H4 (cell line): ENCODE measurements at regions not wholly inside any gene's neighbourhood (a gene's known extent, or its start where the extent isn't known, plus 50 kb on each side); places are given as distances from the start of the nearest gene placed in this dataset.
"Not testable (repeated sequence)": the region's sequence is repeated elsewhere in the genome, so short reads cannot be mapped to it uniquely, and the experiment has no call there.

ENCODE experiments used
- DNase-seq: peaks from one replicate; pipeline ENCODE4 v3.0.0-alpha.2; 2015; ENCODE audit warnings: low spot score

DNA sequence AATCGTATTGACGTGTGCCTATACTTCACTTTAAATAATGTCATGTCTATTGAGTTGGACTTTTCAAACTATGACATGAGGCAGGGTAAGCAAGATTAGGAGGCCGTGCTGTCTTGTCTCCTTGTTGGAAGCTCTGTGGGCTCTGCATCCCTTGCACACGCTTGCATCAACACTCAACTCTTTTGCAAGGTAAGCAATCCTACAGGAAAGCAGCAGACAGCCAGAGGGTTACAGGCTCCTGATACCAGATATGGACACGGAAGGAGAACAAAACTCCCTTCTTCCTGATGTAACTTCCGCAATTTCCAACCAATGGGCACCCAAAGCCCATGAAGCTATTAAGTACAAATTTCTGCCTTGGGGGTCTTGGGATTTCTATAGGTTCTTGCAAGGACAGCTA, 1520.7 kb upstream of the B3GALT2 start:
- DNase-seq = no peak

DNA sequence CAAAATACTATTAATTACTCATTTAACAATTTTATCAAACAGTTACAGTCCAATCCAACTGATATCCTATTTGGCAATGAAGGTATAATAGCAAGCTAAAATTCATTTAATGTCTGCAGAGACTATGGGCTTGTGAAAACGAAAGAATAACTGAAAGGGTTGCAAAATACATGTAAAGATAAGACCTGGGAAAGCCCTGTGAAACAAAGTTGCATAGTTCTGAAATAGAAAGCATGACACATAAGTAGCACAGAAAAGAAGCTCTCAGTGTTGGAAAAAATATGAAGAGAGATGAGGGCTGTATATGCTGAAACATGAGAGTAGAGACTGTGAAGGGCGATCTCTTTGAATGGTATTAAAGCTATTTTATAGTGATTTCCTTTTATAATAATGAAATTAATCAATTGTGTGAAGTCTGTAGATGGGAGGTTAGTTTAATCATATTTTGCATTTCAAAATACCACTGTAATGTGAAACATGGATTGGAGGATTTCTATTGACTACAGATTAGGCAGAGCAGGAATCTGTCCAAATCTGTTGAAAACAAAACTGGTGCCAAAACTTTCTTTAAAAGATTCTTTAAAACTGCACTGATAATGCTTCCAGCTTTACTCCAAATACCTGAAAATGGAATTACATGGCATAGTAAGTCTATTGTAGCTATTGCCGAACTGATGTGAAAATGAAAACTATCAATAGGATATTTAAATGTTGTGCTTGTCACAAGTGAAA, 1518.9 kb upstream of the B3GALT2 start:
- DNase-seq = no peak

DNA sequence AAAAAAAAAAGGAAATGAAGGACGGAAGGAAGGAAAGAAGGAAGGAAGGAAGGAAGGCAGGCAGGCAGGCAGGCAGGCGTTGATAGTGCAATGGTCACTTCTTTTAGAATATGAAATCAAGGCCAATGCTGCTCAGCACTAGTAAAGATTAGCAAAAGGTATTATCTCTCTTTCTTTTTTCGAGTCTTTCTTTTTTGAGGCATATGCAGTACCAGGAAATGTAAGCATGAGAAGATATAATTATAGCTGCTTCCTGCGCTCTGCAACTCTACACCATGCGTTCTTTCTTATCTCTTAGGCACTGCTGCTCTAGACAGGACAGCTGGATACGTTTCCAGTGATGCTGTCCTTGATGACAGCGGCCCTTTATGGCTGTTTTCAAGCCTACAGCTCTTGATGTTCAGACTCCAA, 1512.5 kb upstream of the B3GALT2 start:
- DNase-seq = no peak

DNA sequence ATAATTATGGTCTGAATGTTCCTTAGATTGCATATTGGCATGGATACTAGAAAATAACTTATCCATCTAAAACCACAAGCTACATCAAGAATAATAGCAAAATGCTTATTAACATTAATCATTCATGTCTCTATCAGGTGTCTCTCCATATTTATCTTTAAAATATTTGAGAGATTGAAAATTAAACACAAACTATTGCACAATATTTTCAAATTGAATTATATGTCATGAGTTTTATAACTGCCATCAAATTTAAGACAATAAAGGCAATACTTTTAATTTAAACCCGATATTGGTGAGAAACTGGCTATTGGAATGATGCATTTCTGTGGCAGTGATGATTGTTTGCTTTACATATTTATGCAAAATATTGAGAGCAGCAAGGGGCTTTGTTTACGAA, 1506.8 kb upstream of the B3GALT2 start:
- DNase-seq = no peak

DNA sequence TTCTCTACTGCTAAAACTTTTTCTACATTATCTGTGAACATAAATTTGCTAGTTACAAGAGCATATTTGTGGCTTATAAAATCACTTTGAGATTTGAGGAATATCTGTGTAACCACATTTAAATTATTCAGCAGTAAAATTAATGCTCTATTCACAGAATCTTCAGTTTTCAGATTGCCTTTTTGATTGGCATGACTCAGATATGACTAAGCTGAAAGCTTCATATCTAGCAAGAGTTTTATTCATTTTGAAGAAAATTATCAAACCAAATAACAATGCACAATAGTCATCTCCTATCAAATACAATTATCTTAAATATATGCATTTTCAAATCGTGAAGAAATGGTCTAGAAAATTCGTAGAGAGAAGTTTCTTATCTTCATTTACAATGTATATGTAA, 1498.2 kb upstream of the B3GALT2 start:
- DNase-seq = no peak

DNA sequence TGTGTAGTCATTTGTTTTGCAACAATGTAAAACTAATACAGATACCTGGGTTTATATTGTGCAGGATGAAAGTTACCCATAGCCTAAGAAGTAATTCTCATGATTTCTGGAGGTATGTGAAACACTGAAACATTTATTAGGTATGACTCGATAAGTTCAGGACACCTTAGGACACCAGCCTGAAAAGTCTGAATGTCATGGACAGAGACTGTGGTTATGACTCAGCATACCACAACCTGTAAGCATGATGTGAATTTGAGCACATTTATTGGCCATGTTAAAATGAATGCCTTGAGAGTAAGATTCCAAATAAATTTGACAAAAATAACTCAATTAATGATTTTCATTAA, 1471.7 kb upstream of the B3GALT2 start:
- peak; percentile 78 for DNase-seq

DNA sequence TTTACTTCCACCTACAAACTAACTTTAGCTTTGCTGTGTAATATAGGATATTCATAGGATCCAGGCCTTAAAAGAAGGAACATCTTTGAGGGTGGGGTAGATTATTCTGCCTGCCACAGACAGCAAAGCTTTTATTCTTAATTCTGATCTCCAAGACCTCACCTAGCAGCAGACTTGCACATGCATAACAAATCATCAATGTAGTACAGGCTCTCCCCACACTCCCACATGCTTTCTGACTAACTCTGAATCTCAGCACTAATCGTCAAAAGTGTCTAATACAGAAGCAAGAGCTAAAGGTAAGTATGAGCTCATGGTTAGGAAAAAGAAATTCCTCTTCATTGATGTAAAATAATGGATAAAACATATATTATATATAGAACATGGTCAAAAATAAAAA, 1468.5 kb upstream of the B3GALT2 start:
- DNase-seq = no peak

DNA sequence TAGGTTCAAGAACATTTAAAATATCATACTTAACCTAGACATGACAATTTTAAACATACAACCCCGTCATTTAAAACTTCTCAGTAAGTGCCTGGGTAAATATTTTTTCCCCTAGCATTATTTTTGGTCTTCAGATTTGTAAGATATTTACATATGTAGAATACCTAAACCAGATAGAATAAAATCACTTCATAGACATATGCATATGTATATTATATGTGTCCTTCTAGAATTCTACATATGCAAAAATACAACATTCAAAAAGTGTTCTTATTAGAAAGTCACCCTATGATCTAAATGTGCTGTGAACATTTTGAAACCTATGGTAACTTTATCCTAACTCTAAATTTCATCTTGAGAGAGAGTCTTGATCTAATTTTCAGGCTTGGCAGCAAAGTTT, 1467.0 kb upstream of the B3GALT2 start:
- DNase-seq = no peak

DNA sequence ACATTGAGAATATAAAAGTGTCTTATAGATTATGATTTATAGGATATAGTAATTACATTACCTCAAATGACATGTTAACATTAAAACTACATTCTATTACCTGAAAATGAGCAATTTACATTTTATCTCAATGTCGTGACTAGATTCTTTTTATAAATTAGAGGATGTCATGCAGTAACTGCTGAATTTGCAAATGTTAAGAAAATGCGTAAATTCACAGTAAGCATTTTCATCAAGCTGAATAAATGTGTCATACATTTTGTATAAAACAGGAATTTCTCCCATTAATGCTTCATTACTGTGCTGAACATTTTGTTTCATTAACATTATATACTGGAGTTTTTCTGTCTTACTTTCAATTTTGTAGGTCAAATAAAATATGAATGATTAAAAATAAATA, 1460.7 kb upstream of the B3GALT2 start:
- DNase-seq = no peak

DNA sequence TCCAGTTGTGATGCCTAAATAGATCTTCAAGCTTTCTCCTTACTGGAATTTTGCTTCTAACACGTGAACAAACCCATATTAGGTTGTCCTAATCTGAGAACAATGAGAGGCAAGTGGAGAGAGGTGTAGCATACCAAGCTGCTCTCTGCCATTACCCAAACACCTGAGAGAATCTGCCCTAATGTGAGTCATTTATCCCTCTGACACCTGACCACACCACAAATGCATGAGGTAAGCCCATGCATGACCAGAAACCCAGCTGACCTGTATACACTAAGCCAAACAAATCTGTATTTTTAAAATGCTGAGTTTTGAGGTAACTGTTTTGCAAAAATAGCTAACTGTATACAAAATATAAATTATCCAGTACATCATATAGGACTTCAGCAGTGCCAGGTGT, 1458.1 kb upstream of the B3GALT2 start:
- DNase-seq = no peak

DNA sequence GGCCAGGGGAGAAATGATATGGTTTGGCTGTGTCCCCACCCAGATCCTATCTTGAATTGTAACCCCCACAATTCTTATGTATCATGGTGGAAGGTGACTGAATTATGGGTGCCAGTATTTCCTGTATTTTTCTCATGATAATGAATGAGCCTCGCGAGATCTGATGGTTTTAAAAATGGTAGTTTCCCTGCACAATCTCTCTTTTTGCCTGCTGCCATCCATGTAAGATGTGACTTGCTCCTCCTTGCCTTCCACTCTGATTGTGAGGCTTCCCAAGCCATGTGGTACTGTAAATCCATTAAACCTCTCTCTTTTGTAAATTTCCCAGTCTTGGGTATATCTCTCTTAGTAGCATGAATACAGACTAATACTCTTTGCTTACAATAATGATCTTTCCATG, 1453.9 kb upstream of the B3GALT2 start:
- no peak for DNase-seq

DNA sequence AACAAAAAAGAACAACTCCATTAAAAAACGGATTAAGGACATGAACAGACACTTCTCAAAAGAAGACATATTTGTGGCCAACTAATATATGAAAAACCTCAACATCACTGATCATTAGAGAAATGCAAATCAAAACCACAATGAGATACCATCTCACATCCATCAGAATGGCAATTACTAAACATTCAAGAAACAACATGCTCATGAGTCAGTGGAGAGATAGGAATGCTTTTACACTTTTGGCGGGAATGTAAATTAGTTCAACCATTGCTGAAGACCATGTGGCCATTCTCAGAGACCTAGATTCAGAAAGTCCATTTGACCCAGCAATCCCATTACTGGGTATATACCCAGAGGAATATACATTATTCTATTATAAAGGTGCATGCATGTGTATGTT, 1442.6 kb upstream of the B3GALT2 start:
- no peak for DNase-seq

DNA sequence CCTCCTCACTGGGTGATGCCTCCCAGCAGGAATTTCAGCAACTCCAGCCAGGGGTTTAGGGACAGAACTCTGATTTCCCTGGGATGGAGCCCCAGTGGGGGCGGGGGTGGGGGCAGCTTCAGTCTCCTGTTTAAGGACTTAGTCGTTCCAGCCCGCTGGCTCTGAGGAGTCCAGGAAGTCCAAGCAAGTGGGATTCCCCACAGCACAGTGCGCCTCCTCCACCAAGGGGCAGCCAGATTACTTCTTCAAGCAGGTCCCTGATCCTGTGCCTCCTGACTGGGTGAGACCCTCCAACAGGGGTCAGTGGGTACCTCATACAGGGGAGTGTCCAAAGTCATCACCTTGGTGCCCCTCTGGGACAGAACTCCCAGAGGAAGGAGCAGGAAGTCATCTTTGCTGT, 1438.4 kb upstream of the B3GALT2 start:
- DNase-seq = no peak

DNA sequence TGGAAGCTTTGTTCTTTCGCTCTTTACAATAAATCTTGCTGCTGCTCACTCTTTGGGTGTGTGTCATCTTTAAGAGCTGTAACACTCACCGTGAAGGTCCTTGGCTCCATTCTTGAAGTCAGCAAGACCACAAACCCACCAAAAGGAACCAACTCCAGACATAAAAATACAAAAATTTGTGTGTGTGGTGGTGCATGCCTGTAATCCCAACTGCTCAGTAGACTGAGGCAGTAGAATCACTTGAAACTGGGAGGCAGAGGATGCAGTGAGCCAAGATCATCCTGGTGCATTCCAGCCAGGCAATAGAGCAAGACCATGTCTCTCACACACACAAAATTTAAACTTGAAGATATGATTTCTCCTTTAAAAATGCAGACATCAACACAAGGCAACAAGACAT, 1431.7 kb upstream of the B3GALT2 start:
- DNase-seq = no peak

DNA sequence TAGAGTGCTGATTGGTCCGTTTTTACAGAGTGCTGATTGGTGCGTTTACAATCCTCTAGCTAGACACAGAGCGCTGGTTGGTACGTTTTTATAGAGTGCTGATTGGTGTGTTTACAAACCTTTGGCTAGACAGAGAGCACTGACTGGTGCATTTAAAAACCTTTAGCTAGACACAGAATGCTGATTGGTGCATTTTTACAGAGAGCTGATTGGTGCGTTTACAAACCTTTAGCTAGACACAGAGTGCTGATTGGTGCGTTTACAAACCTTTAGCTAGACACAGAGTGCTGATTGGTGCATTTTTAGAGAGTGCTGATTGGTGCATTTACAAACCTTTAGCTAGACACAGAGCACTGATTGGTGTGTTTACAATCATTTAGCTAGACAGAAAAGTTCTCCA, 1430.9 kb upstream of the B3GALT2 start:
- not testable (repeated sequence) for DNase-seq

DNA sequence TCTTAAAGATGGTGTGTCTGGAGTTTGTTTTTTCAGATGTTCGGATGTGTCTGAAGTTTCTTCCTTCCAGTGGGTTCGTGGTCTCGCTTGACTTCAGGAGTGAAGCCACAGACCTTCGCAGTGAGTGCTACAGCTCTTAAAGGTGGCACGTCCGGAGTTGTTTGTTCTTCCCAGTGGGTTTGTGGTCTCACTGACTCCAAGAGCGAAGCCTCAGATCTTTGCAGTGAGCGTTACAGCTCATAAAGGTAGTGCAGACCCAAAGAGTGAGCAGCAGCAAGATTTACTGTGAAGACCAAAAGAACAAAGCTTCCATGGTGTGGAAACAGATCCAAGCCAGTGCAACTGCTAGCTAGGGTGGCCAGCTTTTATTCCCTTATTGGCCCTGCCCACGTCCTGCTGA, 1430.4 kb upstream of the B3GALT2 start:
- no peak for DNase-seq

DNA sequence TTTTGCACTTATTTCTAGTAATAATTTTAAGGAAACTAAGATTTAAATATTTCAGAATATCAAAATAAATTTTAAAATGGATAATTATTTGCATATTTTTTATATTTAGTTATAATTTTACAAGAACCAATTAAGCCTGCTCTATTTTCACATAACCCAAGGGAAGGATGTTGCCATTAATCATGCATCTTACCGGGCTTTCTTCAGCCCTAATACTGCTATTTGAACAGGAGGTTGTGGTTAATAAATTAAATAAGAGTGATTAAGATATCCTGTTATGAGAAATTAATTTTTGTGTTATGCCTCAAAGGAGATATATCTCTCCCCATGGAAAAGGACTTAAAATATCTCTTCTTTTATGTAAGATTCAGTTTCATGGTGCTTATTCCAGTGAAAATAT, 1415.8 kb upstream of the B3GALT2 start:
- no peak for DNase-seq

DNA sequence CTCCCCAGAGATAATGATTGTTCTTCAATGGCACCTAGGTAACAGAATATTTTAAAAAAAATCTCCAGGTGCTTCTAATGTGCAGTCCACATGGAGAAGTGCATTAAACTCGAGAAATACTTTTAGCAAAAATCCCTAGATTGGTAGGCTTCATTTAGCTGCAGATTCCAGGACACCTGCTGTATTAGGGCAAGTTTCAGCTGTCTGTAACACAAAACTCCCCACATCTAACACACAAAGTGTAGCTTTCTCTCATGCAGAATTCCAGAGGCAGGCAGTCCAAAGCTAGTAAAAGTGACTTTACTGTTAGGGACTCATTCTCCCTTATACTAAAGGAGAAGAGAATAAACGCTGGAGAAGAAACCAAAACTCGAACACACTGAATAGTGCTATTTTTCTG, 1414.3 kb upstream of the B3GALT2 start:
- DNase-seq = no peak

DNA sequence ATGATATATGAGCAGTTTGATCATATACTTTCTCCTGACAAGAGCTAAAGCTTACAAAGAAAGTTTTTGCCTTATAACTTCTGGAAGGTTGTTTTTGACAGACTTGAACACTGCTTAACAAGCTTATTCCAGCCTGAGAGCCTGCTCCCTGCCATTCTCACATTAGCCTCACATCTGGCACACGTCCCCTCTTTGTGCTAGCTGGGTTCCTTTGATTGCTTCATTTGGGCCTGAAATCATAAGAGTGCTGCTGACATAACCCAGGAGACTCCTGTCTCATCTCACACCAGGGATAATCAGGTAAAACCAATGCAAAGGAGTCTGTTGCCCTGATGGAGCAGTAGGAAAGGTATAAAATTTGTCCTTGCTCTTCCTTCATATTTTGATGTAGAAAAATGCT, 1411.7 kb upstream of the B3GALT2 start:
- no peak for DNase-seq

DNA sequence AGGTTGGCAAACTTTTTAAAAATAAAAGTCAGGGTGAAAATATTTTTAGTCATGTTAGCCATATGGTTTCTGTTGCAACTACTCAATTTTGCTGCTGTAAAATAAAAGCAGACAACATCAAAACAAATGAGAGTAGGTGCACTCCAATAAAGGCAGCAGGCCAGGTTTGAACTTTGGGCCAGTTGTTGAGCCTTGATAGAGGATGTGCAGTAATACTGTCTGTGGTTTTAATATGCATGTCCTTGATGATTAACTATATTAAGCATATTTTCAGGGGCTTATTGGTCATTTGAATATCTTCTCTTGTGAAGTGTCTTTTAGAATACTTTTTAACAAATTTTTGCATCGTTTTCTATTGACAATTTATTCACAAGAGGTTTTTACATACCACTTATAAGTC, 1399.9 kb upstream of the B3GALT2 start:
- DNase-seq = no peak

DNA sequence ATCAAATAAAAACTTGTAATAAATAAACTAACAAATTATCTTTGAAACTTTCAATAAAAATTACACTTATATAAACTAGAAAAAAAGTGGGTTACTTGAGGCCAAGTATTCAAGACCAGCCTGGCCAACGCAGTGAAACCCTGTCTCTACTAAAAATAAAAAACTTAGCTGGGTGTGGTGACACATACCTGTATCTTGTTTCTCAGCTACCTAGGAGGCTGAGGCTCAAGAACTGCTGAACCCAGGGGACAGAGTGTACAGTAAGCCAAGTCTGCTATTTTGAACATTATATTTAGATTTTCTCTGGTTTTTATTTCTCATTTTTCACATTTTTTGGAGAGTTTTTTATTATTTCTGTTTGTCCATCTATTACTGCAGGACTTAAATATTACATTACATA, 1397.6 kb upstream of the B3GALT2 start:
- no peak for DNase-seq

DNA sequence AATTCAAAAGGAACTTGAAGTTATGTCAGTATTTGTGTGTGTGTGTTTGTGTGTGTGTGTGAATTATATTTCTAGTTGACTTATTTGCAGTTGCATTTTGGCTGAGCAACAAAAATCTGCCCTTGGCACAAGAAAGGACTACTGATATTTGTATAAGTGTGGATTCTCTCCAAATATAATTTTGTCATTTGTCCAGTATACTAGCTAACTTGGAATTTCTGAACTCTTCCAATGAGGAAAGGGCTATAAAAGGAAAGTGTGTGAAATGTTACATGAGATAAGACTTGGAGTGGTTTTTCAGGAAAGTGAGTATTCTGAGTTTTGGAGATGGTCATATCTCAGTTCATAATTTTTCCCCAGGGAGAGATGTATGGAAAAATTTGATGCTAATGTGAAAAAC, 1384.1 kb upstream of the B3GALT2 start:
- no peak for DNase-seq

DNA sequence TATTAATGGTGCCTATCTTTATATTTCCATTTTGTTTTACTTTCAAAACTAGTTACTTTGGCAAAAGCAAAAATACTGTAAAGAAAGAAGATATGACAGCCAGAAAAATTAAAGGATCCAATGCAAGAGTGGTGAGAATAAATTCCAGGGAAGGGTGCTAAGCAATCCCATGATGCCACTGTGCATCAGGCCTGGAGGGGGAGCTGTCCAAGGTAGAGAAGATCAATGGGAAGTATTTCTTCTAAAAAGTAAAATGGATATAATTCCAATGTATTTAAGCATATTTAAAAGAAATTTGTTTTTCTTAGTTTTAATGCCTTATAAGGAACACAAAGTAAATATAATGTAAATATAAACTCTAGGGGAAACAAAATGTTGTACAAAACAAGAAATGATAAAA, 1382.2 kb upstream of the B3GALT2 start:
- peak; percentile 4 for DNase-seq

DNA sequence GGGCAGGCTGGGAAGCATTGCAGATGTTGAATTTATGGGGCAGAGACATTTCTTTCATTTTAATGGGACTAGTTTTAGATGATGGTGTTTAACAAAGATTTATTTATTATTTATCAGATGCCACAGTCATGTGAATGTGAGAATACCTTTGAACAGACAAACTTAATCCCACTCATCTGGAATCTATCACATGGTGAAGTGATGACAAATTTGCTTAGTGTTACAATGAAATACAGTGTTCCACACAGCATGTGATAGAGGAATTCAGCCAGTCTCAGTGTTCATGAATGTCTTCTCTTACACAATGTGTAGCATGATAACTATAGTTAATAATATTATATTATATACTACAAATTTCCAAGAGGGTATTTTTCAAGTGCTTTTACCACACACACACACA, 1361.7 kb upstream of the B3GALT2 start:
- no peak for DNase-seq

DNA sequence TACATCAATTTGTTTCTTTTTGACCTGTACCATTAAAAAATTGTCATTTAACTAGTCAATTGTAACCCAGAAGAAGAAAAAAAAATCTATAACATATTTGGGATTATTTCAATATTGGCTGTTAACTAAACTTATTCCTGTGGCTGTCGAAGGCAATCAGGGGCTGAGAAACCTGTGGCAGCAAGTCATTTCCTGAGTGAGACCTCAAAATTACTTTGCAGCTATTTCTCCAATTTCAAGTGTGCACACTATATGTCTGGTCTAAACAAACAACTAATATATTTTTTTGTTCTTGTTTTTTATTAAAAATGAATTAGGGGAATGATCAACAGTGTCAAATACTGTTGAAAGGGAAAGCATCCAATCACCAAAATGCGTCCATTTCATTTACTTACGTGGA, 1357.6 kb upstream of the B3GALT2 start:
- no peak for DNase-seq
